Liver (tissue), 8 donors: ENCODE measurements at regions not wholly inside any gene's neighbourhood (a gene's known extent, or its start where the extent isn't known, plus 50 kb on each side); places are given as distances from the start of the nearest gene placed in this dataset.
A peak's percentile ranks its signal among the peaks of the same experiment; 100 is the strongest.

ENCODE experiments used
- DNase-seq: peaks from one replicate; pipeline ENCODE4 v3.0.0-alpha.2; 2017; ENCODE audit warnings: low spot score
- H3K27ac ChIP-seq, 2 donors: one replicate each; pipeline ENCODE4 v1.7.0; 2013; ENCODE audit warnings: inconsistent platforms in 2 of 2, low read length in 2 of 2, control low read depth in 1 of 2, low read depth in 1 of 2, mild to moderate bottlenecking in 1 of 2
- H3K27me3 ChIP-seq, 4 donors: one replicate each; pipeline versions ENCODE4 v1.6.1 to v1.7.0; 2013; ENCODE audit warnings: low read length in 3 of 4, inconsistent platforms in 1 of 4, mild to moderate bottlenecking in 1 of 4, moderate library complexity in 1 of 4; ENCODE audit not compliant: control insufficient read depth in 4 of 4, insufficient read depth in 4 of 4
- H3K36me3 ChIP-seq, 4 donors: one replicate each; pipeline versions ENCODE4 v1.6.1 to v1.7.0; 2013; ENCODE audit warnings: low read length in 3 of 4, mild to moderate bottlenecking in 3 of 4, low read depth in 1 of 4, moderate library complexity in 1 of 4; ENCODE audit not compliant: control insufficient read depth in 4 of 4, insufficient read depth in 3 of 4
- H3K4me1 ChIP-seq, 4 donors: one replicate each; pipeline versions ENCODE4 v1.6.1 to v1.7.0; 2013; ENCODE audit warnings: low read length in 3 of 4, mild to moderate bottlenecking in 3 of 4, moderate library complexity in 1 of 4; ENCODE audit not compliant: control insufficient read depth in 4 of 4, insufficient read depth in 4 of 4
- H3K4me3 ChIP-seq, 3 donors: one replicate each; pipeline versions ENCODE4 v1.6.1 to v1.7.0; 2013; ENCODE audit warnings: low read length in 3 of 3, control low read depth in 1 of 3, low read depth in 1 of 3, mild to moderate bottlenecking in 1 of 3
- H3K9ac ChIP-seq, 2 donors: one replicate each; pipeline ENCODE4 v1.7.0; 2013; ENCODE audit warnings: low read length in 2 of 2, mild to moderate bottlenecking in 2 of 2, moderate library complexity in 2 of 2, control low read depth in 1 of 2, low read depth in 1 of 2
- H3K9me3 ChIP-seq, 4 donors: one replicate each; pipeline versions ENCODE4 v1.6.1 to v1.7.0; 2013; ENCODE audit warnings: low read length in 3 of 4; ENCODE audit not compliant: control insufficient read depth in 4 of 4
- ATF3 ChIP-seq: IDR thresholded peaks from 2 replicates; pipeline ENCODE4 v1.6.1; 2016; ENCODE audit warnings: antibody characterized with exemption
- CTCF ChIP-seq: fragments of 150-350 bp; IDR thresholded peaks from 2 replicates; pipeline ENCODE4 v1.5.1; 2017; ENCODE audit warnings: improper control_type of control experiment, low read depth, low read length; ENCODE audit not compliant: missing input control
- EGR1 ChIP-seq, 2 donors: IDR thresholded peaks; 2 replicates each; pipeline ENCODE4 v1.6.1; 2016 to 2018; ENCODE audit warnings: antibody characterized with exemption in 2 of 2, low read depth in 2 of 2
- FOXA2 ChIP-seq: IDR thresholded peaks from 2 replicates; pipeline ENCODE4 v1.6.1; 2016; ENCODE audit warnings: antibody characterized with exemption
- GABPA ChIP-seq, 2 donors: IDR thresholded peaks in 1 of 2; conservative IDR thresholded peaks in 1 of 2; 2 replicates each; pipeline ENCODE4 v1.6.1; 2016; ENCODE audit warnings: antibody characterized with exemption in 2 of 2, mild to moderate bottlenecking in 1 of 2, moderate library complexity in 1 of 2
- HNF4A ChIP-seq, 2 donors: conservative IDR thresholded peaks; 2 replicates each; pipeline ENCODE4 v1.6.1; 2016; ENCODE audit warnings: antibody characterized with exemption in 2 of 2, mild to moderate bottlenecking in 2 of 2
- JUND ChIP-seq, 2 donors: IDR thresholded peaks; 2 replicates each; pipeline ENCODE4 v1.6.1; 2016; ENCODE audit warnings: antibody characterized with exemption in 2 of 2
- MAX ChIP-seq: IDR thresholded peaks from 2 replicates; pipeline ENCODE4 v1.6.1; 2016; ENCODE audit warnings: antibody characterized with exemption
- NR2F2 ChIP-seq: IDR thresholded peaks from 2 replicates; pipeline ENCODE4 v1.6.1; 2016; ENCODE audit warnings: antibody characterized with exemption
- RXRA ChIP-seq, 2 donors: IDR thresholded peaks; 2 replicates each; pipeline ENCODE4 v1.6.1; 2017 to 2018; ENCODE audit warnings: antibody characterized with exemption in 2 of 2, mild to moderate bottlenecking in 1 of 2
- SP1 ChIP-seq: IDR thresholded peaks from 2 replicates; pipeline ENCODE4 v1.6.1; 2018; ENCODE audit warnings: antibody characterized with exemption, mild to moderate bottlenecking
- TAF1 ChIP-seq: conservative IDR thresholded peaks from 2 replicates; pipeline ENCODE4 v1.6.1; 2016; ENCODE audit warnings: antibody characterized with exemption, mild to moderate bottlenecking
- ZBTB33 ChIP-seq: IDR thresholded peaks from 2 replicates; pipeline ENCODE4 v1.6.1; 2016; ENCODE audit warnings: antibody characterized with exemption
- WGBS: extraction: QIAGEN DNeasy Blood & Tissue Kit; methylation state at CpG from one replicate; pipeline ENCODE4 v1.1.7; 2013; 5-methylcytosine and 5-hydroxymethylcytosine counted together
- donor health status: healthy.
- donor health status: healthy.
- donor health status: healthy.
- donor health status: healthy.
- donor health status: healthy.

GRCh38 chr2:240235811-240236210, 95.4 kb upstream of the OTOS start:
- Histone ChIP-seq H3K4me3 (no peak overlapping the region), H3K27ac (no peak overlapping the region), H3K27me3 (no peaks in the 10 kb centered on the region), H3K36me3 (no peaks in the 10 kb centered on the region), H3K9ac (no peak overlapping the region), H3K9me3 (no peaks in the 10 kb centered on the region), H3K4me1 (peaks cover 6 to 29% (median 22%) of the 10 kb centered on the region in 4 donors)
- 94% methylated on average over 8 of the region's 8 CpGs for WGBS
- no peak for DNase-seq
- no peak for TF ChIP-seq FOXA2
- no peak for TF ChIP-seq NR2F2
- TF ChIP-seq ATF3: no peak
- TF ChIP-seq ZBTB33: no peak
- no peak for TF ChIP-seq HNF4A (conservative IDR thresholded peaks at IDR 0.05)
- no peak for TF ChIP-seq RXRA (IDR thresholded peaks at IDR 0.05)
- TF ChIP-seq JUND (IDR thresholded peaks at IDR 0.05): no peak
- TF ChIP-seq TAF1: no peak
- TF ChIP-seq SP1: no peak
- TF ChIP-seq CTCF: no peak
- TF ChIP-seq EGR1 (IDR thresholded peaks at IDR 0.05; ENCODE audit: low read depth in 2 of 2): no peak
- TF ChIP-seq GABPA (IDR thresholded peaks at IDR 0.05 in 1 of 2, conservative IDR thresholded peaks at IDR 0.05 in 1 of 2): no peak

GRCh38 chr2:240236217-240237111, 96.0 kb upstream of the OTOS start:
- H3K9me3 ChIP-seq: no peaks in the 10 kb centered on the region
- TF ChIP-seq SP1 (no peak), NR2F2 (no peak), MAX (no peak)
- no peak overlapping the region for H3K9ac ChIP-seq
- peak overlapping the region in 1 of 2 donors; percentile 42 for H3K27ac ChIP-seq
- no peak for DNase-seq
- no peak overlapping the region for H3K4me3 ChIP-seq
- H3K36me3 ChIP-seq: no peaks in the 10 kb centered on the region
- H3K4me1 ChIP-seq: peaks cover 6 to 29% (median 22%) of the 10 kb centered on the region in 4 donors
- H3K27me3 ChIP-seq: no peaks in the 10 kb centered on the region
- WGBS: 70% methylated on average over 12 of the region's 12 CpGs
